A549 (cell line): ENCODE measurements at regions not wholly inside any gene's neighbourhood (a gene's known extent, or its start where the extent isn't known, plus 50 kb on each side); places are given as distances from the start of the nearest gene placed in this dataset.
"Not testable (repeated sequence)": the region's sequence is repeated elsewhere in the genome, so short reads cannot be mapped to it uniquely, and the experiment has no call there.

Source experiments
- ATAC-seq, 2 experiments: fragments of 200-7000 bp in 1 of 2; fragments of >200 bp in 1 of 2; cut with Nextera tagmentation in 1 of 2; cut with Tn5 transposase in 1 of 2; 3 replicates each; pipeline versions ENCODE4 v1.8.0 to v1.9.1; 2018 to 2020; ENCODE audit warnings: mild to moderate bottlenecking in 1 of 2, moderate library complexity in 1 of 2
- CTCF ChIA-PET: fragments of 300-600 bp; sonication (Branson Sonifier 250); formaldehyde crosslinking; extraction: SDS; loops from one replicate; lab custom pipeline; 2021; ENCODE audit warnings: antibody characterized with exemption, inconsistent platforms; lab: Yijun Ruan, JAX
- POLR2A ChIA-PET: fragments of 350-600 bp; formaldehyde crosslinking; extraction: SDS; loops from one replicate; lab custom pipeline; 2021; ENCODE audit warnings: antibody characterized with exemption, inconsistent platforms; lab: Yijun Ruan, JAX
- DNase-seq, 2 experiments: peaks; one replicate each; pipeline versions ENCODE4 v3.0.0 to v3.0.0-alpha.2; 2011 to 2016; ENCODE audit warnings: low read depth in 1 of 2, low spot score in 1 of 2
- FAIRE-seq: peaks from 2 replicates; lab custom pipeline; 2011; peaks lifted over from hg19 to GRCh38; lab: Jason Lieb, UNC
- H3K27ac ChIP-seq, 2 experiments: fragments of >200 bp; sonication (Bioruptor Twin); formaldehyde crosslinking; 3 replicates each; pipeline ENCODE4 v1.5.1; 2016 to 2017
- H3K4me1 ChIP-seq: fragments of >200 bp; sonication (Bioruptor Twin); formaldehyde crosslinking; 3 replicates; pipeline ENCODE4 v1.6.1; 2016
- H3K4me2 ChIP-seq: fragments of >200 bp; sonication (Bioruptor Twin); formaldehyde crosslinking; 3 replicates; pipeline ENCODE4 v1.6.1; 2016
- H3K4me3 ChIP-seq: fragments of >200 bp; sonication (Bioruptor Twin); formaldehyde crosslinking; 3 replicates; pipeline ENCODE4 v1.5.1; 2016
- H3K9me3 ChIP-seq: fragments of >200 bp; sonication (Bioruptor Twin); formaldehyde crosslinking; 3 replicates; pipeline ENCODE4 v1.6.1; 2016
- BHLHE40 ChIP-seq: IDR thresholded peaks from 2 replicates; pipeline ENCODE4 v1.6.1; 2012; ENCODE audit warnings: low read depth, low read length, inconsistent platforms
- CHD2 ChIP-seq: fragments of 150-350 bp; IDR thresholded peaks from 2 replicates; pipeline ENCODE4 v1.6.1; 2014; ENCODE audit warnings: low read length; ENCODE audit not compliant: partially characterized antibody
- EHMT2 ChIP-seq: fragments of 200-600 bp; sonication (generic); IDR thresholded peaks from 2 replicates; pipeline ENCODE4 v1.6.1; 2016; ENCODE audit warnings: antibody characterized with exemption, low read depth, mild to moderate bottlenecking, moderate library complexity
- HDAC2 ChIP-seq: fragments of 200-600 bp; sonication (generic); IDR thresholded peaks from 2 replicates; pipeline ENCODE4 v1.6.1; 2016
- HEYL ChIP-seq: fragments of 250-450 bp; sonication (Bioruptor Pico); IDR thresholded peaks from 2 replicates; pipeline ENCODE4 v1.8.0; 2021; ENCODE audit warnings: mild to moderate bottlenecking, moderate library complexity
- HOXB13 ChIP-seq: fragments of 250-450 bp; sonication (Bioruptor Pico); IDR thresholded peaks from 2 replicates; pipeline ENCODE4 v1.5.0; 2020; ENCODE audit warnings: low read depth, mild to moderate bottlenecking, moderate library complexity
- MAZ ChIP-seq: fragments of 150-350 bp; IDR thresholded peaks from 2 replicates; pipeline ENCODE4 v1.6.1; 2014; ENCODE audit warnings: antibody characterized with exemption, low read depth, low read length, borderline replicate concordance
- RAD21 ChIP-seq, 2 experiments: fragments of >200 bp in 1 of 2; sonication (Bioruptor Twin) in 1 of 2; formaldehyde crosslinking in 1 of 2; IDR thresholded peaks in 1 of 2; conservative IDR thresholded peaks in 1 of 2; 2 replicates in 1 of 2; 3 replicates in 1 of 2; pipeline ENCODE4 v1.6.1; 2012 to 2018; ENCODE audit warnings: inconsistent platforms in 1 of 2
- SMC3 ChIP-seq: fragments of >200 bp; sonication (Bioruptor Twin); formaldehyde crosslinking; IDR thresholded peaks from 3 replicates; pipeline ENCODE4 v1.6.1; 2018; ENCODE audit warnings: inconsistent platforms
- WGBS: methylation state at CpG from one replicate; pipeline ENCODE4 v1.1.6; 2017; ENCODE audit errors: missing lambda C conversion rate; 5-methylcytosine and 5-hydroxymethylcytosine counted together
- TF ChIP-seq, protein P1 (sequence below): IDR thresholded peaks from 2 replicates; pipeline ENCODE4 v1.6.1; 2012
- TF ChIP-seq, protein P2 (sequence below): fragments of 250-450 bp; sonication (Bioruptor Pico); IDR thresholded peaks from 2 replicates; pipeline ENCODE4 v1.5.0; 2020; ENCODE audit warnings: low read depth, mild to moderate bottlenecking, moderate library complexity
- TF ChIP-seq, protein P3 (sequence below): IDR thresholded peaks from 2 replicates; pipeline ENCODE4 v1.6.1; 2012; ENCODE audit warnings: low read depth, borderline replicate concordance
- TF ChIP-seq, protein P4 (sequence below): fragments of >200 bp; sonication (Bioruptor Twin); formaldehyde crosslinking; IDR thresholded peaks from 3 replicates; pipeline ENCODE4 v1.5.1; 2016
- TF ChIP-seq, protein P5 (sequence below): IDR thresholded peaks from 2 replicates; pipeline ENCODE4 v1.6.1; 2012

DNA sequence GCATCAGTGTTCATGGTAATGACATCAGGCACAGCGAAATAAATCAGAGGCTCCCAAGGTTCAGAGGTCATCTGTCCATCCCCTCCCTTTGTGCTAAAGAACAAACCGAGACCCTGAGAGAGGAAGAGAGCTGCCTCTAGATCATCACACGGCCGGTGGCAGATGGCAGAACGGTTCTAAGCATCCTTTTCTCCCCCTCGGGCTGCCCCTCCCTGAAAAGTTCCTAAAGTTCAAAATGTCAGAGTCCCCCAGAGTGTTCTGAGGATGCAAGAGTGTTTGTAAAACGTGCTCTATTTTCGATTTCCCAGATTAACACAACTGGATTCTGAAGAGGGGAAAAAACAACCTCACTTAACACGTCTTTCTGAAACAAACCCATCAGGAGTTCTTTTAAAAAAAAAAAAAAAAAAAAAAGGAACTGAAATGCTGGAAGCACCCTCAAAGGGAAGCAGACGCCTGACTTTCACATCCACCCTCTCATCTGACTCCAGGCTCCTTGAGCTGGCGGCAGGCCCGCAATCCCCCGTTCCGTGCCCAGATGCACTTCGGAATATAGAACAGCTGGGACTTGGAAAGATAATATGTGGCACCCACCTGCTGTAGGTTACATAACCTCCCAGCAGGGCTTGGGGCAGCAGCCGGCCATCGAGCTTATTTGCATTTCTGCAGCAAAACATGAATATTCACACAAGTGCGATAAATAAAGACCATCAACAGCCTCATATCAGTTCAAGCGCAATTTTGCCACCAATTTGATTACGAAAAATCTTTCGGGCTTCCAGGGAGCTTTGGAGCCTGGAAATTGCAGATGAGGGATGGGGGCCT is 115.5 kb upstream of the SMURF2 start:
- Histone ChIP-seq H3K4me1 (peaks cover 29% of the 10 kb centered on the region), H3K4me2 (peak overlapping the region; percentile 84), H3K9me3 (no peaks in the 10 kb centered on the region), H3K4me3 (no peak overlapping the region), H3K27ac (peak overlapping the region in 1 of 2 experiments; percentile 80; a peak in 2 of 6 replicates)
- no peak for FAIRE-seq
- TF ChIP-seq HDAC2, result no peak
- TF ChIP-seq HEYL (CRISPR knock-in tag), result no peak
- TF ChIP-seq, protein P1, sequence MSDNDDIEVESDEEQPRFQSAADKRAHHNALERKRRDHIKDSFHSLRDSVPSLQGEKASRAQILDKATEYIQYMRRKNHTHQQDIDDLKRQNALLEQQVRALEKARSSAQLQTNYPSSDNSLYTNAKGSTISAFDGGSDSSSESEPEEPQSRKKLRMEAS, result no peak
- no peak for TF ChIP-seq CHD2
- TF ChIP-seq BHLHE40, result no peak
- TF ChIP-seq, protein P2, sequence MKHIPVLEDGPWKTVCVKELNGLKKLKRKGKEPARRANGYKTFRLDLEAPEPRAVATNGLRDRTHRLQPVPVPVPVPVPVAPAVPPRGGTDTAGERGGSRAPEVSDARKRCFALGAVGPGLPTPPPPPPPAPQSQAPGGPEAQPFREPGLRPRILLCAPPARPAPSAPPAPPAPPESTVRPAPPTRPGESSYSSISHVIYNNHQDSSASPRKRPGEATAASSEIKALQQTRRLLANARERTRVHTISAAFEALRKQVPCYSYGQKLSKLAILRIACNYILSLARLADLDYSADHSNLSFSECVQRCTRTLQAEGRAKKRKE, result no peak
- ChIA-PET CTCF (interaction anchor here (0.6 to 6.2 kb wide), 18 partner anchors 8 to 202 kb away, joined by 3 to 49 read pairs (median 4); no protein-coding TSS in a partner anchor), POLR2A (interaction anchor here (1.3 kb wide), 1 partner anchor 142 kb away, joined by 3 read pairs; the partner anchor contains the start of gene LRRC37A3)
- 76% methylated on average over 21 of the region's 21 CpGs for WGBS
- no peak for ATAC-seq
- DNase-seq, result no peak

DNA sequence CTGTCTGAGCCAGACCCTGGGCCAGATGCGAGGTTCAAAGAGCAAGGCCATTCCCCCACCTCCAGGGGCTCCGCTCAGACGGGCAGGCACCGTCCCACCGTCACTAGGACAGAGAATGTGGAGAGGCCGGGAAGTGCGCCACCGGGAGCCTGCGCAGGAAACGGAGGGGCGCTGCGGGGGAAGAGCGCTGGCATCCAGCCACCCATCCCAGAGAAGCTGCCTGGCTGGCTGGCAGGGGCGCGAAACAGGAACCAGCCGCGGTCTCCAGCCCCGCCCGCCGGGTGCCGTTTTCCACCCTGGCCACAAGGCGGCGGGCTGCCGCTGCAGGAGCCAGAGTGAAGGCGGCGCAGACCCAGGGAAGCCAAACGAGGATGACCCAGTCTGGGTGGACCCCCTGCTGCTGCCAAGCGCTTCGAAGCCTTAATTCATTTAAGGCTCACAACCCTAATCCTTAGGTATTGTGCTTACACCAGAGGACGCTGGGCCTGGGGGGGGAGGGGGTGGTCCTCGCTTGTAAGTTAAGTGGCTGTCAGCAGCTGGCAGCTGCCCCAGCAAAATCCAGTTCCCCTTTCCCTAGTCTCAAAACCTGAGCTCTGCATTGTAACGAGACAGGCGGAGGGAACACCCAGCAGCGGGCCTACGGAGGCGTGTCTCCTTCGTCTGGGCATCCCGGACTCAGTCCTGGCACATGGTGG is 114.8 kb upstream of the SMURF2 start:
- H3K4me1 ChIP-seq, result peaks cover 28% of the 10 kb centered on the region
- FAIRE-seq, H3K9me3 ChIP-seq: not testable (repeated sequence)
- ChIA-PET CTCF (interaction anchor here (0.6 to 6.2 kb wide), 22 partner anchors 8 to 421 kb away, joined by 3 to 49 read pairs (median 4); no protein-coding TSS in a partner anchor), POLR2A (interaction anchor here (1.3 kb wide), 1 partner anchor 143 kb away, joined by 3 read pairs; the partner anchor contains the start of gene LRRC37A3)
- ATAC-seq (peak; percentile 28 to 73; a peak in 5 of 6 replicates), DNase-seq (peak; percentile 79 to 82)
- peak overlapping the region; percentile 26 to 80; a peak in 4 of 6 replicates for H3K27ac ChIP-seq
- WGBS, result 9% methylated on average over 38 of the region's 38 CpGs
- peak overlapping the region; percentile 25; the same call in 1 of the 3 replicates for H3K4me3 ChIP-seq
- H3K4me2 ChIP-seq, result peak overlapping the region; percentile 84
- TF ChIP-seq, protein P3, sequence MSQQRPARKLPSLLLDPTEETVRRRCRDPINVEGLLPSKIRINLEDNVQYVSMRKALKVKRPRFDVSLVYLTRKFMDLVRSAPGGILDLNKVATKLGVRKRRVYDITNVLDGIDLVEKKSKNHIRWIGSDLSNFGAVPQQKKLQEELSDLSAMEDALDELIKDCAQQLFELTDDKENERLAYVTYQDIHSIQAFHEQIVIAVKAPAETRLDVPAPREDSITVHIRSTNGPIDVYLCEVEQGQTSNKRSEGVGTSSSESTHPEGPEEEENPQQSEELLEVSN, result peak; percentile 52; the same call in 1 of the 2 replicates
- TF ChIP-seq, protein P1, result peak; percentile 66
- TF ChIP-seq RAD21 (conservative IDR thresholded peaks at IDR 0.05 in 1 of 2, IDR thresholded peaks at IDR 0.05 in 1 of 2) (peak; percentile 84 to 88), MAZ (peak; percentile 47; the same call in 1 of the 2 replicates), SMC3 (peak; percentile 93)
- TF ChIP-seq, protein P4, sequence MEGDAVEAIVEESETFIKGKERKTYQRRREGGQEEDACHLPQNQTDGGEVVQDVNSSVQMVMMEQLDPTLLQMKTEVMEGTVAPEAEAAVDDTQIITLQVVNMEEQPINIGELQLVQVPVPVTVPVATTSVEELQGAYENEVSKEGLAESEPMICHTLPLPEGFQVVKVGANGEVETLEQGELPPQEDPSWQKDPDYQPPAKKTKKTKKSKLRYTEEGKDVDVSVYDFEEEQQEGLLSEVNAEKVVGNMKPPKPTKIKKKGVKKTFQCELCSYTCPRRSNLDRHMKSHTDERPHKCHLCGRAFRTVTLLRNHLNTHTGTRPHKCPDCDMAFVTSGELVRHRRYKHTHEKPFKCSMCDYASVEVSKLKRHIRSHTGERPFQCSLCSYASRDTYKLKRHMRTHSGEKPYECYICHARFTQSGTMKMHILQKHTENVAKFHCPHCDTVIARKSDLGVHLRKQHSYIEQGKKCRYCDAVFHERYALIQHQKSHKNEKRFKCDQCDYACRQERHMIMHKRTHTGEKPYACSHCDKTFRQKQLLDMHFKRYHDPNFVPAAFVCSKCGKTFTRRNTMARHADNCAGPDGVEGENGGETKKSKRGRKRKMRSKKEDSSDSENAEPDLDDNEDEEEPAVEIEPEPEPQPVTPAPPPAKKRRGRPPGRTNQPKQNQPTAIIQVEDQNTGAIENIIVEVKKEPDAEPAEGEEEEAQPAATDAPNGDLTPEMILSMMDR, result peak; percentile 95

DNA sequence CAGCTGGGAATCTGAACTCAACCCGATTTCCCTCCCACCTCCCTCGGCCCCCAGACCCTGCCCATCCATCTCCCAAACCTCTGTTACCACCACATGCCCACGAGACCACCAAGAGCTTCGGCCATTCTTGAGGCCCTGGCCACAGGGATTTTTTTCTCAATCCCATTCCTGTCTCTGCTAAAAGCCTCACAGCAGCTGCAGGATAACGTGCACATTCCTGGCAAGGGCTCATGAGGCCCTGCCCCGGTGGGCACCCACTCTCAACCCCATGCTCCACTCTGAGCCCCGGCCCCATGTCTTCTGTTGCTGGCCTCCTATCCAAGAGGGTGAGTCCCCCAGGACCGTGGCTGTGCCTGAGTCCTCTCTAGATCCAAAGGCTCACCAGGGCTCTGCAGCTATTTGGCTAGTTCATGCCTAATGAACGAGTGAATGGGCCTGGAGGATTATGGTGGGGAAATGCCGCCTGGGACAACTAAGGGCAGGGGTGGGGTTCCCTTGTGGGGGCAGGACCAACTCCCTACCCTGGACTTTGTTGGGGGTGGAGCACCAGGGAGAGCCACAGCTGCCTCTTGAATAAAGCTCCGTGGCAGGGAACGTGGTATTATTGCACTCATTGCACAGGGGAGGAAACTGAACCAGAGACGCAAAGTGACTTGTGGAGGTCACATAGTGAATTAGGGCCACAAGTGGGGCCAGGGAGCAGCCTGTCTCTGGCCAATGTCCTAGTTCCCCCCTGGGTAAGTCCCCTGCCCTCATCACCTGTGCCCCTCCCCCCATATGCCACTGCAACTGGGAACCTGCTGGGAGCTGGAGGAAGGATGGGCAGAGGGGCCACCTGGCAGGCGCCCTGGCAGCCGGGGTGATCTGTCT is 113.8 kb upstream of the SMURF2 start:
- POLR2A ChIA-PET, result interaction anchor here (1.3 kb wide), 1 partner anchor 144 kb away, joined by 3 read pairs; the partner anchor contains the start of gene LRRC37A3
- TF ChIP-seq EHMT2, result no peak
- TF ChIP-seq, protein P5, sequence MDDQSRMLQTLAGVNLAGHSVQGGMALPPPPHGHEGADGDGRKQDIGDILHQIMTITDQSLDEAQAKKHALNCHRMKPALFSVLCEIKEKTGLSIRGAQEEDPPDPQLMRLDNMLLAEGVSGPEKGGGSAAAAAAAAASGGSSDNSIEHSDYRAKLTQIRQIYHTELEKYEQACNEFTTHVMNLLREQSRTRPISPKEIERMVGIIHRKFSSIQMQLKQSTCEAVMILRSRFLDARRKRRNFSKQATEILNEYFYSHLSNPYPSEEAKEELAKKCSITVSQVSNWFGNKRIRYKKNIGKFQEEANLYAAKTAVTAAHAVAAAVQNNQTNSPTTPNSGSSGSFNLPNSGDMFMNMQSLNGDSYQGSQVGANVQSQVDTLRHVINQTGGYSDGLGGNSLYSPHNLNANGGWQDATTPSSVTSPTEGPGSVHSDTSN, result no peak
- no peak for TF ChIP-seq HOXB13
- TF ChIP-seq, protein P1, result no peak

More for the DNA sequence above, 113.8 kb upstream of the SMURF2 start:
- 76% methylated on average over 12 of the region's 15 CpGs for WGBS
- Histone ChIP-seq H3K27ac (peak overlapping the region in 1 of 2 experiments; percentile 80; a peak in 2 of 6 replicates), H3K9me3 (no peaks in the 10 kb centered on the region), H3K4me2 (peak overlapping the region; percentile 84; the same call in 2 of the 3 replicates), H3K4me3 (no peak overlapping the region), H3K4me1 (peaks cover 24% of the 10 kb centered on the region)
- DNase-seq, result no peak
- FAIRE-seq, result no peak
- CTCF ChIA-PET, result interaction anchor here (0.6 to 6.2 kb wide), 17 partner anchors 8 to 422 kb away, joined by 3 to 49 read pairs (median 5); no protein-coding TSS in a partner anchor
- ATAC-seq, result no peak
